GM20000 (cell line): ENCODE measurements at regions not wholly inside any gene's neighbourhood (a gene's known extent, or its start where the extent isn't known, plus 50 kb on each side); places are given as distances from the start of the nearest gene placed in this dataset.

Source experiments
- DNase-seq: peaks from one replicate; pipeline ENCODE4 v3.0.0; 2012; ENCODE audit warnings: low spot score
- CTCF ChIP-seq: IDR thresholded peaks from 2 replicates; pipeline ENCODE4 v1.5.1; 2012; ENCODE audit warnings: mild to moderate bottlenecking, control low read depth; ENCODE audit errors: extremely low read depth, missing control alignments

- TF ChIP-seq CTCF, result no peak
- DNase-seq, result no peak
Measured at GRCh38 chr2:88841224-88841929, 149.9 kb downstream of the RPIA start.

GRCh38 chr2:88842656-88843460 lies 151.4 kb downstream of the RPIA start:
- no peak for TF ChIP-seq CTCF

GRCh38 chr2:88843651-88844050 lies 152.2 kb downstream of the RPIA start:
- TF ChIP-seq CTCF, result no peak
- DNase-seq, result no peak

More at GRCh38 chr2:88842656-88843460, 151.4 kb downstream of the RPIA start:
- DNase-seq, result no peak

GRCh38 chr2:88844960-88845359 lies 153.5 kb downstream of the RPIA start:
- no peak for DNase-seq
- TF ChIP-seq CTCF, result no peak

- DNase-seq, result peak; percentile 58
- TF ChIP-seq CTCF, result no peak
Measured at GRCh38 chr2:88845772-88846661, 154.5 kb downstream of the RPIA start.

- DNase-seq, result no peak
- no peak for TF ChIP-seq CTCF
Measured at GRCh38 chr2:88852753-88853402, 161.4 kb downstream of the RPIA start.
